Neural cell (in vitro differentiated cells): ENCODE measurements at regions not wholly inside any gene's neighbourhood (a gene's known extent, or its start where the extent isn't known, plus 50 kb on each side); places are given as distances from the start of the nearest gene placed in this dataset.

Experiments
- EZH2 ChIP-seq: fragments of 200-600, 300-800 bp; shearing (Covaris generic), sonication (generic); IDR thresholded peaks from 2 replicates; pipeline ENCODE4 v1.6.1; 2014; ENCODE audit warnings: antibody characterized with exemption, low read length, borderline replicate concordance, mild to moderate bottlenecking; ENCODE audit not compliant: insufficient read depth, poor library complexity, severe bottlenecking
- MXI1 ChIP-seq: fragments of 450-650 bp; conservative IDR thresholded peaks from 2 replicates; pipeline ENCODE4 v1.6.1; 2014; ENCODE audit warnings: antibody characterized with exemption, mild to moderate bottlenecking; ENCODE audit not compliant: poor library complexity, severe bottlenecking
- POLR2AphosphoS5 ChIP-seq: IDR thresholded peaks from 2 replicates; pipeline ENCODE4 v1.6.1; 2012
- RAD21 ChIP-seq: fragments of 450-650 bp; conservative IDR thresholded peaks from 2 replicates; pipeline ENCODE4 v1.6.1; 2014; ENCODE audit warnings: antibody characterized with exemption, mild to moderate bottlenecking, moderate library complexity
- TF ChIP-seq, protein P1 (sequence below): fragments of 450-650 bp; IDR thresholded peaks from 2 replicates; pipeline ENCODE4 v1.5.1; 2014; ENCODE audit warnings: antibody characterized with exemption, mild to moderate bottlenecking, moderate library complexity; ENCODE audit not compliant: poor library complexity, severe bottlenecking
- TF ChIP-seq, protein P2 (sequence below): IDR thresholded peaks from 2 replicates; pipeline ENCODE4 v1.6.1; 2012; ENCODE audit warnings: borderline replicate concordance

DNA sequence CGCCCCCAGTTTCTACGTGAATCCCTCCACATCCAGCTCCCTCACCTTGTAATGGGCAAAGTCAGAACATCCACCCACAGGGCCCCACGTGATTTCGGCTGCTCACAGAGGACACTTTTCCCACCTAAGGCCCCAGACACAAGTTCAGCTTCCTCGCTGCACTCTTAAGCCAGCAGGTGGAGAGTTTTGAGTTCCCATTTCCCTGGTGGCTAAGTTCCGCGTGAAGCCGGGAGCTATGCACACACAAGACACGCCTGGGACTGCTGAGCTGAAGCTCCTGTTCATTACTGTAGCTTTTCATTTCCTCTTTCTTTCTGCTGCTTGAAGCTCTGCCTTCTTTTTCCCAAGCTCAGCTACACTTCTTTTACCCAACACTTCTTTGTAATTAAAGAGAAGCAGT is 273.8 kb downstream of the NPIPA8 start:
- no peak for TF ChIP-seq EZH2
- TF ChIP-seq, protein P1, sequence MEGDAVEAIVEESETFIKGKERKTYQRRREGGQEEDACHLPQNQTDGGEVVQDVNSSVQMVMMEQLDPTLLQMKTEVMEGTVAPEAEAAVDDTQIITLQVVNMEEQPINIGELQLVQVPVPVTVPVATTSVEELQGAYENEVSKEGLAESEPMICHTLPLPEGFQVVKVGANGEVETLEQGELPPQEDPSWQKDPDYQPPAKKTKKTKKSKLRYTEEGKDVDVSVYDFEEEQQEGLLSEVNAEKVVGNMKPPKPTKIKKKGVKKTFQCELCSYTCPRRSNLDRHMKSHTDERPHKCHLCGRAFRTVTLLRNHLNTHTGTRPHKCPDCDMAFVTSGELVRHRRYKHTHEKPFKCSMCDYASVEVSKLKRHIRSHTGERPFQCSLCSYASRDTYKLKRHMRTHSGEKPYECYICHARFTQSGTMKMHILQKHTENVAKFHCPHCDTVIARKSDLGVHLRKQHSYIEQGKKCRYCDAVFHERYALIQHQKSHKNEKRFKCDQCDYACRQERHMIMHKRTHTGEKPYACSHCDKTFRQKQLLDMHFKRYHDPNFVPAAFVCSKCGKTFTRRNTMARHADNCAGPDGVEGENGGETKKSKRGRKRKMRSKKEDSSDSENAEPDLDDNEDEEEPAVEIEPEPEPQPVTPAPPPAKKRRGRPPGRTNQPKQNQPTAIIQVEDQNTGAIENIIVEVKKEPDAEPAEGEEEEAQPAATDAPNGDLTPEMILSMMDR: no peak
- no peak for TF ChIP-seq RAD21
- TF ChIP-seq POLR2AphosphoS5: no peak
- TF ChIP-seq, protein P2, sequence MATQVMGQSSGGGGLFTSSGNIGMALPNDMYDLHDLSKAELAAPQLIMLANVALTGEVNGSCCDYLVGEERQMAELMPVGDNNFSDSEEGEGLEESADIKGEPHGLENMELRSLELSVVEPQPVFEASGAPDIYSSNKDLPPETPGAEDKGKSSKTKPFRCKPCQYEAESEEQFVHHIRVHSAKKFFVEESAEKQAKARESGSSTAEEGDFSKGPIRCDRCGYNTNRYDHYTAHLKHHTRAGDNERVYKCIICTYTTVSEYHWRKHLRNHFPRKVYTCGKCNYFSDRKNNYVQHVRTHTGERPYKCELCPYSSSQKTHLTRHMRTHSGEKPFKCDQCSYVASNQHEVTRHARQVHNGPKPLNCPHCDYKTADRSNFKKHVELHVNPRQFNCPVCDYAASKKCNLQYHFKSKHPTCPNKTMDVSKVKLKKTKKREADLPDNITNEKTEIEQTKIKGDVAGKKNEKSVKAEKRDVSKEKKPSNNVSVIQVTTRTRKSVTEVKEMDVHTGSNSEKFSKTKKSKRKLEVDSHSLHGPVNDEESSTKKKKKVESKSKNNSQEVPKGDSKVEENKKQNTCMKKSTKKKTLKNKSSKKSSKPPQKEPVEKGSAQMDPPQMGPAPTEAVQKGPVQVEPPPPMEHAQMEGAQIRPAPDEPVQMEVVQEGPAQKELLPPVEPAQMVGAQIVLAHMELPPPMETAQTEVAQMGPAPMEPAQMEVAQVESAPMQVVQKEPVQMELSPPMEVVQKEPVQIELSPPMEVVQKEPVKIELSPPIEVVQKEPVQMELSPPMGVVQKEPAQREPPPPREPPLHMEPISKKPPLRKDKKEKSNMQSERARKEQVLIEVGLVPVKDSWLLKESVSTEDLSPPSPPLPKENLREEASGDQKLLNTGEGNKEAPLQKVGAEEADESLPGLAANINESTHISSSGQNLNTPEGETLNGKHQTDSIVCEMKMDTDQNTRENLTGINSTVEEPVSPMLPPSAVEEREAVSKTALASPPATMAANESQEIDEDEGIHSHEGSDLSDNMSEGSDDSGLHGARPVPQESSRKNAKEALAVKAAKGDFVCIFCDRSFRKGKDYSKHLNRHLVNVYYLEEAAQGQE: no peak
- TF ChIP-seq MXI1: no peak
